ENCODE measurements at regions not wholly inside any gene's neighbourhood (a gene's known extent, or its start where the extent isn't known, plus 50 kb on each side); places are given as distances from the start of the nearest gene placed in this dataset.

DNA sequence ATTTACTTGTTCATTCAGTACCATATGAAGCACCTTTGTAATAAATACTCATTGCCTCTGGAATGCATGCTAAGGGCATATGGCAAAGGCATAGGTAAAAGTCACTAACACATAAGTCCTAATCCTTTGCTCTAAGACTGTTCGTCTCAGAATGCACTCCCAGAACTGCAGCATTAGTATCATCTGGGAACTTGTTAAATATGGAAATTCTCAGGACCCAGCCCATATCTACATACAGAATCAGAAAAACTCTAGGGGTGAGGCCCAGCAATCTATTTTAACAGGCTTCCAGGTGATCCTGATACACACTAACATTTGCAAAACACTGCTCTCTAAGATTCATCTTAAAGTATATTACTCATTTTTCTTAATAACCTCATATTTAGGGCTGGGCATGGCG, 113.8 kb upstream of the CDH6 start:
- TF ChIP-seq, protein P1, sequence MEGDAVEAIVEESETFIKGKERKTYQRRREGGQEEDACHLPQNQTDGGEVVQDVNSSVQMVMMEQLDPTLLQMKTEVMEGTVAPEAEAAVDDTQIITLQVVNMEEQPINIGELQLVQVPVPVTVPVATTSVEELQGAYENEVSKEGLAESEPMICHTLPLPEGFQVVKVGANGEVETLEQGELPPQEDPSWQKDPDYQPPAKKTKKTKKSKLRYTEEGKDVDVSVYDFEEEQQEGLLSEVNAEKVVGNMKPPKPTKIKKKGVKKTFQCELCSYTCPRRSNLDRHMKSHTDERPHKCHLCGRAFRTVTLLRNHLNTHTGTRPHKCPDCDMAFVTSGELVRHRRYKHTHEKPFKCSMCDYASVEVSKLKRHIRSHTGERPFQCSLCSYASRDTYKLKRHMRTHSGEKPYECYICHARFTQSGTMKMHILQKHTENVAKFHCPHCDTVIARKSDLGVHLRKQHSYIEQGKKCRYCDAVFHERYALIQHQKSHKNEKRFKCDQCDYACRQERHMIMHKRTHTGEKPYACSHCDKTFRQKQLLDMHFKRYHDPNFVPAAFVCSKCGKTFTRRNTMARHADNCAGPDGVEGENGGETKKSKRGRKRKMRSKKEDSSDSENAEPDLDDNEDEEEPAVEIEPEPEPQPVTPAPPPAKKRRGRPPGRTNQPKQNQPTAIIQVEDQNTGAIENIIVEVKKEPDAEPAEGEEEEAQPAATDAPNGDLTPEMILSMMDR (IDR thresholded peaks at IDR 0.05; ENCODE audit: low read depth, low read length), result no peak
- no peak for TF ChIP-seq POLR2A (IDR thresholded peaks at IDR 0.05; ENCODE audit: extremely low read depth, insufficient read length)
